GM23338 (cell line): ENCODE measurements at regions not wholly inside any gene's neighbourhood (a gene's known extent, or its start where the extent isn't known, plus 50 kb on each side); places are given as distances from the start of the nearest gene placed in this dataset.
A peak's percentile ranks its signal among the peaks of the same experiment; 100 is the strongest.

Source experiments
- ATAC-seq: fragments of 200-7000 bp; cut with Tn5 transposase; 3 replicates; pipeline ENCODE4 v1.9.1; 2020
- DNase-seq: peaks from one replicate; pipeline ENCODE4 v3.0.0-alpha.2; 2015; ENCODE audit warnings: low spot score
- H2AFZ ChIP-seq: fragments of 200-600 bp; sonication (generic); 2 replicates; pipeline ENCODE4 v1.8.0; 2016; ENCODE audit warnings: antibody characterized with exemption, mild to moderate bottlenecking, moderate library complexity
- H3F3A ChIP-seq: fragments of 200-600 bp; sonication (generic); replicated peaks from 2 replicates; pipeline ENCODE4 v1.8.0; 2017; ENCODE audit warnings: antibody characterized with exemption, mixed run types, low read depth
- H3K27ac ChIP-seq: fragments of 200-600 bp; sonication (generic); 2 replicates; pipeline ENCODE4 v1.6.1; 2016; ENCODE audit warnings: low read depth
- H3K27me3 ChIP-seq: fragments of 200-600 bp; sonication (generic); 2 replicates; pipeline ENCODE4 v1.8.0; 2016; ENCODE audit warnings: mild to moderate bottlenecking, mixed run types, moderate library complexity; ENCODE audit not compliant: insufficient read depth
- H3K36me3 ChIP-seq: fragments of 200-600 bp; sonication (generic); 2 replicates; pipeline ENCODE4 v1.8.0; 2016; ENCODE audit warnings: mild to moderate bottlenecking; ENCODE audit not compliant: insufficient read depth
- H3K4me1 ChIP-seq: fragments of 200-600 bp; sonication (generic); 2 replicates; pipeline ENCODE4 v1.8.0; 2016; ENCODE audit warnings: mild to moderate bottlenecking, moderate library complexity; ENCODE audit not compliant: insufficient read depth
- H3K4me2 ChIP-seq: fragments of 200-600 bp; sonication (generic); 2 replicates; pipeline ENCODE4 v1.7.1; 2017; ENCODE audit warnings: mixed run types
- H3K4me3 ChIP-seq: fragments of 200-600 bp; sonication (generic); 2 replicates; pipeline ENCODE4 v1.6.1; 2016; ENCODE audit warnings: mixed run types
- H3K79me2 ChIP-seq: fragments of 200-600 bp; sonication (generic); replicated peaks from 2 replicates; pipeline ENCODE4 v1.8.0; 2017; ENCODE audit warnings: mild to moderate bottlenecking; ENCODE audit not compliant: insufficient read depth
- H3K9me2 ChIP-seq: fragments of 200-600 bp; sonication (generic); 2 replicates; pipeline ENCODE4 v1.8.0; 2017; ENCODE audit not compliant: insufficient read depth
- H4K20me1 ChIP-seq: fragments of 200-600 bp; sonication (generic); replicated peaks from 2 replicates; pipeline ENCODE4 v1.8.0; 2017; ENCODE audit warnings: mild to moderate bottlenecking; ENCODE audit not compliant: insufficient read depth
- H3K27ac Mint-ChIP-seq: 2 replicates; pipeline ENCODE4 v1.8.0; 2020; ENCODE audit warnings: inconsistent platforms, mild to moderate bottlenecking, moderate library complexity, mixed read lengths
- H3K27me3 Mint-ChIP-seq: 3 replicates; pipeline ENCODE4 v1.8.0; 2022; ENCODE audit warnings: low read depth, mild to moderate bottlenecking, moderate library complexity, mixed read lengths, inconsistent platforms; ENCODE audit not compliant: insufficient read depth, poor library complexity
- H3K36me3 Mint-ChIP-seq: 3 replicates; pipeline ENCODE4 v1.8.0; 2021; ENCODE audit warnings: low read depth, mild to moderate bottlenecking, inconsistent platforms, moderate library complexity, mixed read lengths
- H3K4me1 Mint-ChIP-seq: 3 replicates; pipeline ENCODE4 v1.8.0; 2020; ENCODE audit warnings: mild to moderate bottlenecking, inconsistent platforms, mixed read lengths
- H3K4me3 Mint-ChIP-seq: 3 replicates; pipeline ENCODE4 v1.8.0; 2021; ENCODE audit warnings: moderate library complexity, mild to moderate bottlenecking, inconsistent platforms, mixed read lengths
- H3K9me3 Mint-ChIP-seq: 3 replicates; pipeline ENCODE4 v1.8.0; 2020; ENCODE audit warnings: moderate library complexity, mild to moderate bottlenecking, inconsistent platforms, mixed read lengths
- CREB1 ChIP-seq: fragments of 250-450 bp; sonication (Bioruptor Pico); IDR thresholded peaks from 2 replicates; pipeline ENCODE4 v1.5.0; 2020; ENCODE audit warnings: low read depth, mild to moderate bottlenecking, moderate library complexity
- ETS1 ChIP-seq: IDR thresholded peaks from 2 replicates; pipeline ENCODE4 v1.6.1; 2016; ENCODE audit warnings: antibody characterized with exemption
- EZH2 ChIP-seq: fragments of 200-600 bp; sonication (generic); IDR thresholded peaks from one replicate; pipeline ENCODE4 v1.8.0; 2017; ENCODE audit warnings: antibody characterized with exemption, mild to moderate bottlenecking, low read depth; ENCODE audit not compliant: unreplicated experiment
- EZH2phosphoT487 ChIP-seq: fragments of 200-600 bp; sonication (generic); IDR thresholded peaks from one replicate; pipeline ENCODE4 v1.8.1; 2018; ENCODE audit warnings: antibody characterized with exemption; ENCODE audit not compliant: unreplicated experiment
- JUNB ChIP-seq: IDR thresholded peaks from one replicate; pipeline ENCODE4 v1.6.1; 2016; ENCODE audit warnings: antibody characterized with exemption; ENCODE audit not compliant: unreplicated experiment
- NANOG ChIP-seq: IDR thresholded peaks from 2 replicates; pipeline ENCODE4 v1.6.1; 2016; ENCODE audit warnings: antibody characterized with exemption, borderline replicate concordance
- POLR2AphosphoS5 ChIP-seq: IDR thresholded peaks from 2 replicates; pipeline ENCODE4 v1.6.1; 2016; ENCODE audit warnings: antibody characterized with exemption, low read depth
- REST ChIP-seq: IDR thresholded peaks from one replicate; pipeline ENCODE4 v1.6.1; 2018; ENCODE audit warnings: antibody characterized with exemption; ENCODE audit not compliant: unreplicated experiment
- STAT1 ChIP-seq: IDR thresholded peaks from one replicate; pipeline ENCODE4 v1.6.1; 2016; ENCODE audit warnings: antibody characterized with exemption; ENCODE audit not compliant: unreplicated experiment
- ZNF114 ChIP-seq: fragments of 250-450 bp; sonication (Bioruptor Pico); IDR thresholded peaks from 2 replicates; pipeline ENCODE4 v1.5.0; 2020; ENCODE audit warnings: mild to moderate bottlenecking, moderate library complexity
- ZNF331 ChIP-seq: fragments of 250-450 bp; sonication (Bioruptor Pico); IDR thresholded peaks from 2 replicates; pipeline ENCODE4 v1.5.0; 2020; ENCODE audit warnings: low read depth, mild to moderate bottlenecking, moderate library complexity
- TF ChIP-seq, protein P1 (sequence below), 2 experiments: fragments of 200-600 bp in 1 of 2; sonication (generic) in 1 of 2; conservative IDR thresholded peaks; 2 replicates each; pipeline versions ENCODE4 v1.5.1 to v1.6.1; 2016 to 2017; ENCODE audit warnings: antibody characterized with exemption in 2 of 2, low read depth in 2 of 2, mild to moderate bottlenecking in 2 of 2, moderate library complexity in 1 of 2
- TF ChIP-seq, protein P2 (sequence below): fragments of 250-450 bp; sonication (Bioruptor Pico); IDR thresholded peaks from 2 replicates; pipeline ENCODE4 v1.5.0; 2020; ENCODE audit warnings: mild to moderate bottlenecking, moderate library complexity

DNA sequence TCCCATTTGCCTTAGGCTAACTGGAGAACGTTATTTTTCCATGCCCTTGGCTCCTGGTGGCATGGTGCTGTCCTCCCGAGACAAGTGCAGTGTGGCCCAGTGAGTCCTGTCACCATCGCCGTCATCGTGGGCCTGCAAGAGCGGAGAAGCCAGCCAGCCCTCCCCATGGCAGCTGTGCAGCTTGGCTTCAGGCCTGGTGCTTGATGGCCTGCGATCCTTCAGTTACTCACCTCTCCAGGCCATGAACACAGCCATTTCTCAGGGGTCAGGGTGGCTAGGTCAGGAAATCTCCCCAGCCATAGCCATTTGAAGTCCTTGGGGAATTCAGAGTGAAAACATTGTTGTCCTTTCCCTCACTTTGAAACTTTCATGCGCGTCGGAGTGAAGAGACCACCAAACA is 189.0 kb upstream of the RGMA start:
- H3K36me3 Mint-ChIP-seq: no peaks in the 10 kb centered on the region
- Histone ChIP-seq H3K4me3 (no peak overlapping the region), H3K4me1 (peaks cover 40% of the 10 kb centered on the region), H3K4me2 (no peak overlapping the region), H3K79me2 (no peaks in the 10 kb centered on the region), H3F3A (peaks cover 13% of the 10 kb centered on the region), H3K27me3 (peaks cover 5% of the 10 kb centered on the region; the same call in 1 of the 2 replicates), H3K36me3 (no peaks in the 10 kb centered on the region), H2AFZ (0 out of 2 replicates have a peak overlapping the region, but pooled peaks have one; percentile 19), H3K9me2 (0 out of 2 replicates have a peak, but pooled peaks cover 2% of the 10 kb centered on the region), H3K27ac (no peak overlapping the region), H4K20me1 (no peaks in the 10 kb centered on the region)
- no peak for DNase-seq
- no peak overlapping the region for H3K4me3 Mint-ChIP-seq
- TF ChIP-seq JUNB (no peak), POLR2AphosphoS5 (no peak), STAT1 (no peak), ETS1 (no peak), ZNF331 (CRISPR knock-in tag) (no peak), REST (no peak), CREB1 (CRISPR knock-in tag) (no peak), EZH2phosphoT487 (no peak), ZNF114 (CRISPR knock-in tag) (no peak), NANOG (no peak), EZH2 (no peak)
- TF ChIP-seq, protein P1, sequence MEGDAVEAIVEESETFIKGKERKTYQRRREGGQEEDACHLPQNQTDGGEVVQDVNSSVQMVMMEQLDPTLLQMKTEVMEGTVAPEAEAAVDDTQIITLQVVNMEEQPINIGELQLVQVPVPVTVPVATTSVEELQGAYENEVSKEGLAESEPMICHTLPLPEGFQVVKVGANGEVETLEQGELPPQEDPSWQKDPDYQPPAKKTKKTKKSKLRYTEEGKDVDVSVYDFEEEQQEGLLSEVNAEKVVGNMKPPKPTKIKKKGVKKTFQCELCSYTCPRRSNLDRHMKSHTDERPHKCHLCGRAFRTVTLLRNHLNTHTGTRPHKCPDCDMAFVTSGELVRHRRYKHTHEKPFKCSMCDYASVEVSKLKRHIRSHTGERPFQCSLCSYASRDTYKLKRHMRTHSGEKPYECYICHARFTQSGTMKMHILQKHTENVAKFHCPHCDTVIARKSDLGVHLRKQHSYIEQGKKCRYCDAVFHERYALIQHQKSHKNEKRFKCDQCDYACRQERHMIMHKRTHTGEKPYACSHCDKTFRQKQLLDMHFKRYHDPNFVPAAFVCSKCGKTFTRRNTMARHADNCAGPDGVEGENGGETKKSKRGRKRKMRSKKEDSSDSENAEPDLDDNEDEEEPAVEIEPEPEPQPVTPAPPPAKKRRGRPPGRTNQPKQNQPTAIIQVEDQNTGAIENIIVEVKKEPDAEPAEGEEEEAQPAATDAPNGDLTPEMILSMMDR (conservative IDR thresholded peaks at IDR 0.05; ENCODE audit: low read depth in 2 of 2): no peak
- TF ChIP-seq, protein P2, sequence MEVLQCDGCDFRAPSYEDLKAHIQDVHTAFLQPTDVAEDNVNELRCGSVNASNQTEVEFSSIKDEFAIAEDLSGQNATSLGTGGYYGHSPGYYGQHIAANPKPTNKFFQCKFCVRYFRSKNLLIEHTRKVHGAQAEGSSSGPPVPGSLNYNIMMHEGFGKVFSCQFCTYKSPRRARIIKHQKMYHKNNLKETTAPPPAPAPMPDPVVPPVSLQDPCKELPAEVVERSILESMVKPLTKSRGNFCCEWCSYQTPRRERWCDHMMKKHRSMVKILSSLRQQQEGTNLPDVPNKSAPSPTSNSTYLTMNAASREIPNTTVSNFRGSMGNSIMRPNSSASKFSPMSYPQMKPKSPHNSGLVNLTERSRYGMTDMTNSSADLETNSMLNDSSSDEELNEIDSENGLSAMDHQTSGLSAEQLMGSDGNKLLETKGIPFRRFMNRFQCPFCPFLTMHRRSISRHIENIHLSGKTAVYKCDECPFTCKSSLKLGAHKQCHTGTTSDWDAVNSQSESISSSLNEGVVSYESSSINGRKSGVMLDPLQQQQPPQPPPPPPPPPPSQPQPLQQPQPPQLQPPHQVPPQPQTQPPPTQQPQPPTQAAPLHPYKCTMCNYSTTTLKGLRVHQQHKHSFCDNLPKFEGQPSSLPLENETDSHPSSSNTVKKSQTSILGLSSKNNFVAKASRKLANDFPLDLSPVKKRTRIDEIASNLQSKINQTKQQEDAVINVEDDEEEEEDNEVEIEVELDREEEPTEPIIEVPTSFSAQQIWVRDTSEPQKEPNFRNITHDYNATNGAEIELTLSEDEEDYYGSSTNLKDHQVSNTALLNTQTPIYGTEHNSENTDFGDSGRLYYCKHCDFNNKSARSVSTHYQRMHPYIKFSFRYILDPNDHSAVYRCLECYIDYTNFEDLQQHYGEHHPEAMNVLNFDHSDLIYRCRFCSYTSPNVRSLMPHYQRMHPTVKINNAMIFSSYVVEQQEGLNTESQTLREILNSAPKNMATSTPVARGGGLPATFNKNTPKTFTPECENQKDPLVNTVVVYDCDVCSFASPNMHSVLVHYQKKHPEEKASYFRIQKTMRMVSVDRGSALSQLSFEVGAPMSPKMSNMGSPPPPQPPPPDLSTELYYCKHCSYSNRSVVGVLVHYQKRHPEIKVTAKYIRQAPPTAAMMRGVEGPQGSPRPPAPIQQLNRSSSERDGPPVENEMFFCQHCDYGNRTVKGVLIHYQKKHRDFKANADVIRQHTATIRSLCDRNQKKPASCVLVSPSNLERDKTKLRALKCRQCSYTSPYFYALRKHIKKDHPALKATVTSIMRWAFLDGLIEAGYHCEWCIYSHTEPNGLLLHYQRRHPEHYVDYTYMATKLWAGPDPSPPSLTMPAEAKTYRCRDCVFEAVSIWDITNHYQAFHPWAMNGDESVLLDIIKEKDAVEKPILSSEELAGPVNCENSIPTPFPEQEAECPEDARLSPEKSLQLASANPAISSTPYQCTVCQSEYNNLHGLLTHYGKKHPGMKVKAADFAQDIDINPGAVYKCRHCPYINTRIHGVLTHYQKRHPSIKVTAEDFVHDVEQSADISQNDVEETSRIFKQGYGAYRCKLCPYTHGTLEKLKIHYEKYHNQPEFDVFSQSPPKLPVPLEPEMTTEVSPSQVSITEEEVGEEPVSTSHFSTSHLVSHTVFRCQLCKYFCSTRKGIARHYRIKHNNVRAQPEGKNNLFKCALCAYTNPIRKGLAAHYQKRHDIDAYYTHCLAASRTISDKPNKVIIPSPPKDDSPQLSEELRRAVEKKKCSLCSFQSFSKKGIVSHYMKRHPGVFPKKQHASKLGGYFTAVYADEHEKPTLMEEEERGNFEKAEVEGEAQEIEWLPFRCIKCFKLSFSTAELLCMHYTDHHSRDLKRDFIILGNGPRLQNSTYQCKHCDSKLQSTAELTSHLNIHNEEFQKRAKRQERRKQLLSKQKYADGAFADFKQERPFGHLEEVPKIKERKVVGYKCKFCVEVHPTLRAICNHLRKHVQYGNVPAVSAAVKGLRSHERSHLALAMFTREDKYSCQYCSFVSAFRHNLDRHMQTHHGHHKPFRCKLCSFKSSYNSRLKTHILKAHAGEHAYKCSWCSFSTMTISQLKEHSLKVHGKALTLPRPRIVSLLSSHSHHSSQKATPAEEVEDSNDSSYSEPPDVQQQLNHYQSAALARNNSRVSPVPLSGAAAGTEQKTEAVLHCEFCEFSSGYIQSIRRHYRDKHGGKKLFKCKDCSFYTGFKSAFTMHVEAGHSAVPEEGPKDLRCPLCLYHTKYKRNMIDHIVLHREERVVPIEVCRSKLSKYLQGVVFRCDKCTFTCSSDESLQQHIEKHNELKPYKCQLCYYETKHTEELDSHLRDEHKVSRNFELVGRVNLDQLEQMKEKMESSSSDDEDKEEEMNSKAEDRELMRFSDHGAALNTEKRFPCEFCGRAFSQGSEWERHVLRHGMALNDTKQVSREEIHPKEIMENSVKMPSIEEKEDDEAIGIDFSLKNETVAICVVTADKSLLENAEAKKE (CRISPR knock-in tag): no peak
- H3K27ac Mint-ChIP-seq: no peak overlapping the region
- ATAC-seq: no peak
- H3K27me3 Mint-ChIP-seq: peaks cover 10% of the 10 kb centered on the region
- peaks cover 47% of the 10 kb centered on the region for H3K4me1 Mint-ChIP-seq
- H3K9me3 Mint-ChIP-seq: peaks cover under 1% of the 10 kb centered on the region; the same call in 1 of the 3 replicates
